ENCODE measurements at regions not wholly inside any gene's neighbourhood (a gene's known extent, or its start where the extent isn't known, plus 50 kb on each side); places are given as distances from the start of the nearest gene placed in this dataset.

- no peak for TF ChIP-seq CTCF (IDR thresholded peaks at IDR 0.05)
Observed at GRCh38 chr13:111399776-111400538, 79.5 kb downstream of the TEX29 start.

GRCh38 chr13:111401151-111401550 lies 80.7 kb downstream of the TEX29 start:
- TF ChIP-seq CTCF (IDR thresholded peaks at IDR 0.05): no peak

GRCh38 chr13:111401755-111402154 lies 81.3 kb downstream of the TEX29 start:
- no peak for TF ChIP-seq CTCF (IDR thresholded peaks at IDR 0.05)

GRCh38 chr13:111402441-111402840 lies 82.0 kb downstream of the TEX29 start:
- TF ChIP-seq CTCF (IDR thresholded peaks at IDR 0.05): no peak

GRCh38 chr13:111403266-111403665 lies 82.8 kb downstream of the TEX29 start:
- no peak for TF ChIP-seq CTCF (IDR thresholded peaks at IDR 0.05)

- TF ChIP-seq CTCF (IDR thresholded peaks at IDR 0.05): no peak
Observed at GRCh38 chr13:111404746-111405145, 84.3 kb downstream of the TEX29 start.

GRCh38 chr13:111406636-111407035 lies 86.2 kb downstream of the TEX29 start:
- no peak for TF ChIP-seq CTCF (IDR thresholded peaks at IDR 0.05)
